H9 (cell line): ENCODE measurements at regions not wholly inside any gene's neighbourhood (a gene's known extent, or its start where the extent isn't known, plus 50 kb on each side); places are given as distances from the start of the nearest gene placed in this dataset.

Experiments used
- DNase-seq: peaks from one replicate; pipeline ENCODE4 v3.0.0-alpha.2; 2017
- H2AFZ ChIP-seq: one replicate; pipeline ENCODE4 v1.6.1; 2013; ENCODE audit warnings: mild to moderate bottlenecking, low read length, control low read depth, moderate library complexity
- H2AK5ac ChIP-seq: 2 replicates; pipeline ENCODE4 v1.6.1; 2013; ENCODE audit warnings: low read length, control low read depth, mixed read lengths; ENCODE audit not compliant: insufficient read length
- H2BK120ac ChIP-seq: one replicate; pipeline ENCODE4 v1.6.1; 2013; ENCODE audit warnings: low read depth, mild to moderate bottlenecking, low read length, control low read depth, inconsistent platforms; ENCODE audit not compliant: poor library complexity, severe bottlenecking
- H2BK12ac ChIP-seq: 2 replicates; pipeline ENCODE4 v1.6.1; 2013; ENCODE audit warnings: low read length, control low read depth, mixed read lengths, low read depth; ENCODE audit not compliant: insufficient read length
- H2BK15ac ChIP-seq: 2 replicates; pipeline ENCODE4 v1.6.1; 2013; ENCODE audit warnings: low read depth, low read length, control low read depth
- H2BK20ac ChIP-seq: one replicate; pipeline ENCODE4 v1.6.1; 2013; ENCODE audit warnings: low read depth, mild to moderate bottlenecking, low read length, control low read depth, inconsistent platforms; ENCODE audit not compliant: poor library complexity, severe bottlenecking
- H2BK5ac ChIP-seq: 2 replicates; pipeline ENCODE4 v1.6.1; 2013; ENCODE audit warnings: low read length, control low read depth, mixed read lengths; ENCODE audit not compliant: insufficient read length
- H3K14ac ChIP-seq: 2 replicates; pipeline ENCODE4 v1.6.1; 2013; ENCODE audit warnings: low read length, control low read depth; ENCODE audit not compliant: insufficient read depth
- H3K18ac ChIP-seq: 2 replicates; pipeline ENCODE4 v1.6.1; 2013; ENCODE audit warnings: low read depth, mild to moderate bottlenecking, mixed read lengths, low read length, control low read depth; ENCODE audit not compliant: insufficient read length
- H3K23ac ChIP-seq: 2 replicates; pipeline ENCODE4 v1.6.1; 2013; ENCODE audit warnings: low read length, control low read depth, mixed read lengths, low read depth; ENCODE audit not compliant: insufficient read length
- H3K23me2 ChIP-seq: 2 replicates; pipeline ENCODE4 v1.6.1; 2013; ENCODE audit warnings: low read depth, mild to moderate bottlenecking, mixed read lengths, low read length, control low read depth; ENCODE audit not compliant: insufficient read length, poor library complexity, severe bottlenecking
- H3K27ac ChIP-seq: 2 replicates; pipeline ENCODE4 v1.5.1; 2013; ENCODE audit warnings: low read length, control low read depth, mixed read lengths, low read depth; ENCODE audit not compliant: insufficient read length
- H3K27me3 ChIP-seq: 2 replicates; pipeline ENCODE4 v1.6.1; 2013; ENCODE audit warnings: low read length, control low read depth, inconsistent platforms; ENCODE audit not compliant: insufficient read depth
- H3K4ac ChIP-seq: 2 replicates; pipeline ENCODE4 v1.6.1; 2013; ENCODE audit warnings: low read depth, mild to moderate bottlenecking, control low read depth, inconsistent platforms, low read length, moderate library complexity
- H3K4me1 ChIP-seq: 2 replicates; pipeline ENCODE4 v1.6.1; 2013; ENCODE audit warnings: low read length, control low read depth, inconsistent platforms; ENCODE audit not compliant: insufficient read depth
- H3K4me2 ChIP-seq: 2 replicates; pipeline ENCODE4 v1.6.1; 2013; ENCODE audit warnings: low read length, control low read depth, mixed read lengths; ENCODE audit not compliant: insufficient read length, insufficient read depth
- H3K56ac ChIP-seq: 2 replicates; pipeline ENCODE4 v1.6.1; 2013; ENCODE audit warnings: low read depth, mild to moderate bottlenecking, mixed read lengths, low read length, control low read depth; ENCODE audit not compliant: insufficient read length
- H3K79me1 ChIP-seq: 2 replicates; pipeline ENCODE4 v1.6.1; 2013; ENCODE audit warnings: low read depth, mild to moderate bottlenecking, moderate library complexity, low read length, control low read depth, inconsistent platforms; ENCODE audit not compliant: insufficient read depth, poor library complexity, severe bottlenecking
- H3K79me2 ChIP-seq: 2 replicates; pipeline ENCODE4 v1.6.1; 2013; ENCODE audit warnings: low read length, control low read depth, inconsistent platforms; ENCODE audit not compliant: insufficient read depth
- H3K9ac ChIP-seq: 2 replicates; pipeline ENCODE4 v1.6.1; 2013; ENCODE audit warnings: low read length, control low read depth, mixed read lengths; ENCODE audit not compliant: insufficient read length; ENCODE audit errors: extremely low read depth
- H3K9me3 ChIP-seq: one replicate; pipeline ENCODE4 v1.6.1; 2013; ENCODE audit warnings: low read depth, low read length, inconsistent platforms; ENCODE audit not compliant: control insufficient read depth
- H3T11ph ChIP-seq: one replicate; pipeline ENCODE4 v1.6.1; 2013; ENCODE audit warnings: mild to moderate bottlenecking, low read length, control low read depth, inconsistent platforms
- H4K20me1 ChIP-seq: one replicate; pipeline ENCODE4 v1.6.1; 2013; ENCODE audit not compliant: control insufficient read depth, insufficient read length, insufficient read depth
- H4K5ac ChIP-seq: 2 replicates; pipeline ENCODE4 v1.6.1; 2013; ENCODE audit warnings: low read depth, mild to moderate bottlenecking, mixed read lengths, low read length, control low read depth; ENCODE audit not compliant: insufficient read length
- H4K8ac ChIP-seq: replicated peaks from 2 replicates; pipeline ENCODE4 v1.6.1; 2013; ENCODE audit warnings: low read length, control low read depth, mixed read lengths, low read depth; ENCODE audit not compliant: insufficient read length
- H4K91ac ChIP-seq: 2 replicates; pipeline ENCODE4 v1.6.1; 2013; ENCODE audit warnings: low read depth, mild to moderate bottlenecking, moderate library complexity, mixed read lengths, low read length, control low read depth; ENCODE audit not compliant: insufficient read length
- H3K27ac Mint-ChIP-seq, 3 experiments: 2 replicates in 2 of 3; 3 replicates in 1 of 3; pipeline ENCODE4 v1.8.0; 2020 to 2021; ENCODE audit warnings: mixed read lengths in 3 of 3, mild to moderate bottlenecking in 1 of 3, moderate library complexity in 1 of 3
- H3K27me3 Mint-ChIP-seq: 2 replicates; pipeline ENCODE4 v1.8.0; 2021; ENCODE audit warnings: low read depth, mild to moderate bottlenecking, moderate library complexity, mixed read lengths
- H3K36me3 Mint-ChIP-seq, 3 experiments: 2 replicates in 2 of 3; 3 replicates in 1 of 3; pipeline ENCODE4 v1.8.0; 2020 to 2021; ENCODE audit warnings: low read depth in 3 of 3, mixed read lengths in 3 of 3; ENCODE audit not compliant: insufficient read depth in 1 of 3
- H3K4me1 Mint-ChIP-seq, 2 experiments: 2 replicates each; pipeline ENCODE4 v1.8.0; 2020; ENCODE audit warnings: mixed read lengths in 2 of 2
- H3K4me3 Mint-ChIP-seq, 2 experiments: 2 replicates in 1 of 2; 3 replicates in 1 of 2; pipeline ENCODE4 v1.8.0; 2020 to 2021; ENCODE audit warnings: mild to moderate bottlenecking in 2 of 2, mixed read lengths in 2 of 2, moderate library complexity in 1 of 2
- H3K9me3 Mint-ChIP-seq, 2 experiments: 2 replicates in 1 of 2; 3 replicates in 1 of 2; pipeline ENCODE4 v1.8.0; 2020; ENCODE audit warnings: mild to moderate bottlenecking in 2 of 2, mixed read lengths in 2 of 2, moderate library complexity in 1 of 2
- WGBS: extraction: QIAGEN DNeasy Blood & Tissue Kit; methylation state at CpG from one replicate; pipeline ENCODE4 v1.1.7; 2013; ENCODE audit warnings: missing lambda C conversion rate, low lambda C conversion rate, mixed read lengths; ENCODE audit not compliant: insufficient read length; ENCODE audit errors: extremely low coverage; 5-methylcytosine and 5-hydroxymethylcytosine counted together
- TF ChIP-seq, protein P1 (sequence below): fragments of 200-600 bp; sonication (generic); conservative IDR thresholded peaks from 3 replicates; pipeline ENCODE4 v1.8.0; 2021; ENCODE audit warnings: antibody characterized with exemption, mild to moderate bottlenecking

DNA sequence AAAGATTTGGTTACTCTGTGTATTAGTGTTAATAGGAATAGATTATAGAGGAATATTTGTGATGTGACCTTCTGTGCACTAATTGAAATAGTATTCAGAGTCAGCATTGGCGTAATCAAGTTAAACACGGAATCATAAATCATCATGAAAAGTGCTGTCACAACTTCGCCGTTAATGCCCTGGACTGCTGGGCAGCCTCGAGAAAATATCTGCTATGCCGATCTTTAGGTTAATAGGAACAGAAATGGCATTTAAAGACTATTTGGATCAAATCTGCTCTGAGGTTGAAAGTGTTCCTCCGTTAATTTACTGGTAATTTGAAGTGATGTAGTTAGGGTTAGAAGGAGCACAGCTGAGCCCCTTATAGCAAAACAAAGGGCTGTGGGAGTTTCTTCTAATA is 219.0 kb downstream of the MZT1 start:
- Mint-ChIP-seq H3K36me3 (no peaks in the 10 kb centered on the region), H3K4me3 (no peak overlapping the region), H3K4me1 (peaks cover 3 to 5% of the 10 kb centered on the region in 2 experiments; a peak in 3 of 4 replicates), H3K27me3 (no peaks in the 10 kb centered on the region), H3K27ac (no peak overlapping the region), H3K9me3 (no peaks in the 10 kb centered on the region)
- Histone ChIP-seq H3K23me2 (no peaks in the 10 kb centered on the region), H4K8ac (no peak overlapping the region), H3K9me3 (no peaks in the 10 kb centered on the region), H4K5ac (no peak overlapping the region), H3K23ac (no peak overlapping the region), H4K91ac (no peak overlapping the region), H2BK12ac (no peak overlapping the region), H3K27me3 (no peaks in the 10 kb centered on the region), H3K9ac (no peak overlapping the region), H2AK5ac (no peak overlapping the region), H3K27ac (no peak overlapping the region), H3K18ac (no peak overlapping the region), H2BK120ac (no peak overlapping the region), H3K14ac (no peak overlapping the region), H3K79me2 (no peaks in the 10 kb centered on the region), H4K20me1 (no peaks in the 10 kb centered on the region), H3K79me1 (no peaks in the 10 kb centered on the region), H2BK15ac (no peak overlapping the region), H2BK5ac (no peak overlapping the region), H3T11ph (no peak overlapping the region), H2BK20ac (no peak overlapping the region), H3K4ac (no peak overlapping the region), H2AFZ (no peak overlapping the region), H3K4me2 (no peak overlapping the region), H3K56ac (no peak overlapping the region), H3K4me1 (no peaks in the 10 kb centered on the region)
- DNase-seq, result no peak
- no CpG with 5 or more reads among the region's 7 CpGs for WGBS
- TF ChIP-seq, protein P1, sequence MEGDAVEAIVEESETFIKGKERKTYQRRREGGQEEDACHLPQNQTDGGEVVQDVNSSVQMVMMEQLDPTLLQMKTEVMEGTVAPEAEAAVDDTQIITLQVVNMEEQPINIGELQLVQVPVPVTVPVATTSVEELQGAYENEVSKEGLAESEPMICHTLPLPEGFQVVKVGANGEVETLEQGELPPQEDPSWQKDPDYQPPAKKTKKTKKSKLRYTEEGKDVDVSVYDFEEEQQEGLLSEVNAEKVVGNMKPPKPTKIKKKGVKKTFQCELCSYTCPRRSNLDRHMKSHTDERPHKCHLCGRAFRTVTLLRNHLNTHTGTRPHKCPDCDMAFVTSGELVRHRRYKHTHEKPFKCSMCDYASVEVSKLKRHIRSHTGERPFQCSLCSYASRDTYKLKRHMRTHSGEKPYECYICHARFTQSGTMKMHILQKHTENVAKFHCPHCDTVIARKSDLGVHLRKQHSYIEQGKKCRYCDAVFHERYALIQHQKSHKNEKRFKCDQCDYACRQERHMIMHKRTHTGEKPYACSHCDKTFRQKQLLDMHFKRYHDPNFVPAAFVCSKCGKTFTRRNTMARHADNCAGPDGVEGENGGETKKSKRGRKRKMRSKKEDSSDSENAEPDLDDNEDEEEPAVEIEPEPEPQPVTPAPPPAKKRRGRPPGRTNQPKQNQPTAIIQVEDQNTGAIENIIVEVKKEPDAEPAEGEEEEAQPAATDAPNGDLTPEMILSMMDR, result no peak
